Panc1 (cell line): ENCODE measurements at regions not wholly inside any gene's neighbourhood (a gene's known extent, or its start where the extent isn't known, plus 50 kb on each side); places are given as distances from the start of the nearest gene placed in this dataset.

Source experiments
- ATAC-seq: fragments of 200-7000 bp; cut with Tn5 transposase; 2 replicates; pipeline ENCODE4 v1.9.1; 2020; ENCODE audit warnings: mild to moderate bottlenecking, moderate library complexity
- BruUV-seq: library from RNA; stranded (reverse); fragments of 400-500 nt; replicated peaks from 2 replicates; lab custom pipeline; 2021; lab: Mats Ljungman, UMichigan
- CTCF ChIA-PET: fragments of 300-600 bp; sonication (Branson Sonifier 250); formaldehyde crosslinking; loops from one replicate; lab custom pipeline; 2022; ENCODE audit warnings: antibody characterized with exemption; lab: Charles Lee
- POLR2A ChIA-PET: fragments of 300-600 bp; sonication (Branson Sonifier 250); formaldehyde crosslinking; loops from one replicate; lab custom pipeline; 2022; ENCODE audit warnings: antibody characterized with exemption; lab: Charles Lee
- DNase-seq: peaks from one replicate; pipeline ENCODE4 v3.0.0-alpha.2; 2010; ENCODE audit warnings: low read depth, low spot score
- H3K27ac ChIP-seq: 2 replicates; pipeline ENCODE4 v1.5.1; 2011; ENCODE audit warnings: mild to moderate bottlenecking, low read length, inconsistent platforms
- H3K27me3 ChIP-seq: fragments of 200-500 bp; sonication (Bioruptor generic); 2 replicates; pipeline ENCODE4 v1.6.0; 2014; ENCODE audit warnings: low read length, inconsistent platforms; ENCODE audit not compliant: control insufficient read depth, insufficient read depth
- H3K36me3 ChIP-seq: fragments of 200-500 bp; sonication (Bioruptor generic); 2 replicates; pipeline ENCODE4 v1.5.1; 2014; ENCODE audit warnings: inconsistent platforms, mild to moderate bottlenecking, low read length, moderate library complexity; ENCODE audit not compliant: control insufficient read depth, insufficient read depth
- H3K4me1 ChIP-seq: 2 replicates; pipeline ENCODE4 v1.5.1; 2011; ENCODE audit warnings: inconsistent platforms, mild to moderate bottlenecking, low read length, moderate library complexity; ENCODE audit not compliant: control insufficient read depth, insufficient read depth
- H3K4me3 ChIP-seq, 2 experiments: 2 replicates each; pipeline ENCODE4 v1.5.1; 2011 to 2012; ENCODE audit warnings: low read depth in 2 of 2, low read length in 2 of 2, mild to moderate bottlenecking in 2 of 2, inconsistent platforms in 1 of 2, moderate library complexity in 1 of 2
- H3K9me3 ChIP-seq: fragments of 200-500 bp; sonication (Bioruptor generic); 2 replicates; pipeline ENCODE4 v1.5.1; 2014; ENCODE audit warnings: low read depth, mild to moderate bottlenecking, inconsistent platforms, low read length, moderate library complexity; ENCODE audit not compliant: control insufficient read depth, insufficient read depth
- CTCF ChIP-seq: fragments of 450-650 bp; IDR thresholded peaks from 2 replicates; pipeline ENCODE4 v1.5.1; 2017; ENCODE audit warnings: mild to moderate bottlenecking
- POLR2AphosphoS5 ChIP-seq: IDR thresholded peaks from 2 replicates; pipeline ENCODE4 v1.6.1; 2012; ENCODE audit warnings: mild to moderate bottlenecking, low read depth, low read length, moderate library complexity
- SIN3A ChIP-seq: IDR thresholded peaks from 2 replicates; pipeline ENCODE4 v1.6.1; 2012; ENCODE audit warnings: low read depth, mild to moderate bottlenecking, low read length, moderate library complexity, borderline replicate concordance; ENCODE audit not compliant: insufficient read depth
- TCF7L2 ChIP-seq: IDR thresholded peaks from 2 replicates; pipeline ENCODE4 v1.6.1; 2011; ENCODE audit warnings: mild to moderate bottlenecking, low read depth, low read length, inconsistent platforms
- in situ Hi-C: cut with HindIII; loops from 2 replicates; pipeline ENCODE4 v1.10.0; 2016; ENCODE audit warnings: low sequenced_read_pairs, low pct_unique_long_range_greater_than_20kb
- intact Hi-C: fragments of 100-400 bp; cut with micrococcal nuclease; formaldehyde crosslinking; loops from one replicate; pipeline ENCODE4 v1.10.0; 2022; ENCODE audit not compliant: unreplicated experiment
- TF ChIP-seq, protein P1 (sequence below), 2 experiments: IDR thresholded peaks; 2 replicates each; pipeline ENCODE4 v1.6.1; 2011 to 2012; ENCODE audit warnings: low read depth in 2 of 2, control low read depth in 1 of 2, low read length in 1 of 2, mild to moderate bottlenecking in 1 of 2, moderate library complexity in 1 of 2; ENCODE audit not compliant: insufficient read depth in 1 of 2

- in situ Hi-C loops = no loop called here
- CTCF ChIA-PET = no interaction called here
Measured at GRCh38 chr13:106996867-106997618, 429.1 kb upstream of the ARGLU1 start.

DNA sequence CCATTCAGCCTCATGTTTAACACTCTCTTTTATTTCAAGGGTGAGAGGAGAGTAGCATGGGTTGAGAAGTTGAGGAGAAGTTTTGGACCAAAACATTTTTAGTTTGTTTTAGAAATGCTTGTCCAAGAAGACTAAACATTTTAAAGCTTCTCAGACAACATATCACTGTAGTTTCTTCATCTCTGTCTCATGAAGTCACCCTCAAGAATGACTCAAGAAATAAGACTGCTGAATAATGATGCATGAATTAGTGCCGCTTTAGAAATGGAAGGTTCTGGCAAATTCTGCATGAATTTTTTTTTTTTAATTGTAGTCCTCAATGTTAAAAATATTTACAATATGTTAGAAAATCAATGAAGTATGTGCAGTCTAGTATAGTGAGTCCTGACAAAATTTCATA is 422.7 kb upstream of the ARGLU1 start:
- H3K9me3 ChIP-seq = no peaks in the 10 kb centered on the region
- BruUV-seq = no TSS peak
- POLR2A ChIA-PET = no interaction called here
- CTCF ChIA-PET = no interaction called here
- H3K36me3 ChIP-seq = no peaks in the 10 kb centered on the region
- in situ Hi-C loops (no loop called here), intact Hi-C loops (no loop called here)
- no peak overlapping the region for H3K4me3 ChIP-seq
- no peaks in the 10 kb centered on the region for H3K27me3 ChIP-seq
- no peak for ATAC-seq
- H3K4me1 ChIP-seq = no peaks in the 10 kb centered on the region
- no peak for TF ChIP-seq CTCF
- no peak for TF ChIP-seq TCF7L2
- no peak for TF ChIP-seq SIN3A
- TF ChIP-seq, protein P1, sequence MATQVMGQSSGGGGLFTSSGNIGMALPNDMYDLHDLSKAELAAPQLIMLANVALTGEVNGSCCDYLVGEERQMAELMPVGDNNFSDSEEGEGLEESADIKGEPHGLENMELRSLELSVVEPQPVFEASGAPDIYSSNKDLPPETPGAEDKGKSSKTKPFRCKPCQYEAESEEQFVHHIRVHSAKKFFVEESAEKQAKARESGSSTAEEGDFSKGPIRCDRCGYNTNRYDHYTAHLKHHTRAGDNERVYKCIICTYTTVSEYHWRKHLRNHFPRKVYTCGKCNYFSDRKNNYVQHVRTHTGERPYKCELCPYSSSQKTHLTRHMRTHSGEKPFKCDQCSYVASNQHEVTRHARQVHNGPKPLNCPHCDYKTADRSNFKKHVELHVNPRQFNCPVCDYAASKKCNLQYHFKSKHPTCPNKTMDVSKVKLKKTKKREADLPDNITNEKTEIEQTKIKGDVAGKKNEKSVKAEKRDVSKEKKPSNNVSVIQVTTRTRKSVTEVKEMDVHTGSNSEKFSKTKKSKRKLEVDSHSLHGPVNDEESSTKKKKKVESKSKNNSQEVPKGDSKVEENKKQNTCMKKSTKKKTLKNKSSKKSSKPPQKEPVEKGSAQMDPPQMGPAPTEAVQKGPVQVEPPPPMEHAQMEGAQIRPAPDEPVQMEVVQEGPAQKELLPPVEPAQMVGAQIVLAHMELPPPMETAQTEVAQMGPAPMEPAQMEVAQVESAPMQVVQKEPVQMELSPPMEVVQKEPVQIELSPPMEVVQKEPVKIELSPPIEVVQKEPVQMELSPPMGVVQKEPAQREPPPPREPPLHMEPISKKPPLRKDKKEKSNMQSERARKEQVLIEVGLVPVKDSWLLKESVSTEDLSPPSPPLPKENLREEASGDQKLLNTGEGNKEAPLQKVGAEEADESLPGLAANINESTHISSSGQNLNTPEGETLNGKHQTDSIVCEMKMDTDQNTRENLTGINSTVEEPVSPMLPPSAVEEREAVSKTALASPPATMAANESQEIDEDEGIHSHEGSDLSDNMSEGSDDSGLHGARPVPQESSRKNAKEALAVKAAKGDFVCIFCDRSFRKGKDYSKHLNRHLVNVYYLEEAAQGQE (IDR thresholded peaks at IDR 0.05; ENCODE audit: insufficient read depth in 1 of 2, low read depth in 2 of 2, low read length in 1 of 2) = no peak
- TF ChIP-seq POLR2AphosphoS5 = no peak
- H3K27ac ChIP-seq = no peak overlapping the region
- DNase-seq = no peak

More at GRCh38 chr13:106996867-106997618, 429.1 kb upstream of the ARGLU1 start:
- Histone ChIP-seq H3K4me3 (no peak overlapping the region), H3K9me3 (no peaks in the 10 kb centered on the region), H3K4me1 (no peaks in the 10 kb centered on the region), H3K27ac (no peak overlapping the region), H3K36me3 (no peaks in the 10 kb centered on the region), H3K27me3 (no peaks in the 10 kb centered on the region)
- POLR2A ChIA-PET = no interaction called here
- TF ChIP-seq TCF7L2 (no peak), SIN3A (no peak), POLR2AphosphoS5 (no peak), CTCF (no peak)
- TF ChIP-seq, protein P1 (IDR thresholded peaks at IDR 0.05; ENCODE audit: insufficient read depth in 1 of 2, low read depth in 2 of 2, low read length in 1 of 2) = no peak
- ATAC-seq = no peak
- no peak for DNase-seq
- intact Hi-C loops = no loop called here
- BruUV-seq = no TSS peak
